ENCODE measurements at regions not wholly inside any gene's neighbourhood (a gene's known extent, or its start where the extent isn't known, plus 50 kb on each side); places are given as distances from the start of the nearest gene placed in this dataset.

DNA sequence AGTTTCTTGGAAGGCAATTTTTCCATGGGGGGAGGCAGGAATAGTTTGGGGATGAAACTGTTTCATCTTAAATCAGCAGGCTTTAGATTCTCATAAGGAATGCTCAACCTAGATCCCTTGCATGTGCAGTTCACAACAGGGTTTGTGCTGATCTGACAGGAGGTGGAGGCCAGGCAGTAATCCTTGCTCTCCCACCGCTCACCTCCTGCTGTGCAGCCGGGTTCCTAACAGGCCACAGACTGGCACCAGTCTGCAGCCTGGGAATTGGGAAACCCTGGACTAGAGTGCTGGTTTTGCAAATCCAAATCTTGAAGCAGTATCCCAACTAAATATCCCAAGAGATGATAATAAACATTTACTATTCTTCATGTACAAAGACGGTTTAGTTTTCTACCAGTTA lies 256.3 kb upstream of the TMCO5A start:
- TF ChIP-seq, protein P1, sequence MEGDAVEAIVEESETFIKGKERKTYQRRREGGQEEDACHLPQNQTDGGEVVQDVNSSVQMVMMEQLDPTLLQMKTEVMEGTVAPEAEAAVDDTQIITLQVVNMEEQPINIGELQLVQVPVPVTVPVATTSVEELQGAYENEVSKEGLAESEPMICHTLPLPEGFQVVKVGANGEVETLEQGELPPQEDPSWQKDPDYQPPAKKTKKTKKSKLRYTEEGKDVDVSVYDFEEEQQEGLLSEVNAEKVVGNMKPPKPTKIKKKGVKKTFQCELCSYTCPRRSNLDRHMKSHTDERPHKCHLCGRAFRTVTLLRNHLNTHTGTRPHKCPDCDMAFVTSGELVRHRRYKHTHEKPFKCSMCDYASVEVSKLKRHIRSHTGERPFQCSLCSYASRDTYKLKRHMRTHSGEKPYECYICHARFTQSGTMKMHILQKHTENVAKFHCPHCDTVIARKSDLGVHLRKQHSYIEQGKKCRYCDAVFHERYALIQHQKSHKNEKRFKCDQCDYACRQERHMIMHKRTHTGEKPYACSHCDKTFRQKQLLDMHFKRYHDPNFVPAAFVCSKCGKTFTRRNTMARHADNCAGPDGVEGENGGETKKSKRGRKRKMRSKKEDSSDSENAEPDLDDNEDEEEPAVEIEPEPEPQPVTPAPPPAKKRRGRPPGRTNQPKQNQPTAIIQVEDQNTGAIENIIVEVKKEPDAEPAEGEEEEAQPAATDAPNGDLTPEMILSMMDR (IDR thresholded peaks at IDR 0.05) = no peak
- no peak for TF ChIP-seq POLR2A (IDR thresholded peaks at IDR 0.05; ENCODE audit: low read depth)
